H9 (cell line): ENCODE measurements at regions not wholly inside any gene's neighbourhood (a gene's known extent, or its start where the extent isn't known, plus 50 kb on each side); places are given as distances from the start of the nearest gene placed in this dataset.

Source experiments
- DNase-seq: peaks from one replicate; pipeline ENCODE4 v3.0.0-alpha.2; 2017
- H2AFZ ChIP-seq: one replicate; pipeline ENCODE4 v1.6.1; 2013; ENCODE audit warnings: mild to moderate bottlenecking, low read length, control low read depth, moderate library complexity
- H2AK5ac ChIP-seq: 2 replicates; pipeline ENCODE4 v1.6.1; 2013; ENCODE audit warnings: low read length, control low read depth, mixed read lengths; ENCODE audit not compliant: insufficient read length
- H2BK120ac ChIP-seq: one replicate; pipeline ENCODE4 v1.6.1; 2013; ENCODE audit warnings: low read depth, mild to moderate bottlenecking, low read length, control low read depth, inconsistent platforms; ENCODE audit not compliant: poor library complexity, severe bottlenecking
- H2BK12ac ChIP-seq: 2 replicates; pipeline ENCODE4 v1.6.1; 2013; ENCODE audit warnings: low read length, control low read depth, mixed read lengths, low read depth; ENCODE audit not compliant: insufficient read length
- H2BK15ac ChIP-seq: 2 replicates; pipeline ENCODE4 v1.6.1; 2013; ENCODE audit warnings: low read depth, low read length, control low read depth
- H2BK20ac ChIP-seq: one replicate; pipeline ENCODE4 v1.6.1; 2013; ENCODE audit warnings: low read depth, mild to moderate bottlenecking, low read length, control low read depth, inconsistent platforms; ENCODE audit not compliant: poor library complexity, severe bottlenecking
- H2BK5ac ChIP-seq: 2 replicates; pipeline ENCODE4 v1.6.1; 2013; ENCODE audit warnings: low read length, control low read depth, mixed read lengths; ENCODE audit not compliant: insufficient read length
- H3K14ac ChIP-seq: 2 replicates; pipeline ENCODE4 v1.6.1; 2013; ENCODE audit warnings: low read length, control low read depth; ENCODE audit not compliant: insufficient read depth
- H3K18ac ChIP-seq: 2 replicates; pipeline ENCODE4 v1.6.1; 2013; ENCODE audit warnings: low read depth, mild to moderate bottlenecking, mixed read lengths, low read length, control low read depth; ENCODE audit not compliant: insufficient read length
- H3K23ac ChIP-seq: 2 replicates; pipeline ENCODE4 v1.6.1; 2013; ENCODE audit warnings: low read length, control low read depth, mixed read lengths, low read depth; ENCODE audit not compliant: insufficient read length
- H3K23me2 ChIP-seq: 2 replicates; pipeline ENCODE4 v1.6.1; 2013; ENCODE audit warnings: low read depth, mild to moderate bottlenecking, mixed read lengths, low read length, control low read depth; ENCODE audit not compliant: insufficient read length, poor library complexity, severe bottlenecking
- H3K27ac ChIP-seq: 2 replicates; pipeline ENCODE4 v1.5.1; 2013; ENCODE audit warnings: low read length, control low read depth, mixed read lengths, low read depth; ENCODE audit not compliant: insufficient read length
- H3K27me3 ChIP-seq: 2 replicates; pipeline ENCODE4 v1.6.1; 2013; ENCODE audit warnings: low read length, control low read depth, inconsistent platforms; ENCODE audit not compliant: insufficient read depth
- H3K4ac ChIP-seq: 2 replicates; pipeline ENCODE4 v1.6.1; 2013; ENCODE audit warnings: low read depth, mild to moderate bottlenecking, control low read depth, inconsistent platforms, low read length, moderate library complexity
- H3K4me1 ChIP-seq: 2 replicates; pipeline ENCODE4 v1.6.1; 2013; ENCODE audit warnings: low read length, control low read depth, inconsistent platforms; ENCODE audit not compliant: insufficient read depth
- H3K4me2 ChIP-seq: 2 replicates; pipeline ENCODE4 v1.6.1; 2013; ENCODE audit warnings: low read length, control low read depth, mixed read lengths; ENCODE audit not compliant: insufficient read length, insufficient read depth
- H3K56ac ChIP-seq: 2 replicates; pipeline ENCODE4 v1.6.1; 2013; ENCODE audit warnings: low read depth, mild to moderate bottlenecking, mixed read lengths, low read length, control low read depth; ENCODE audit not compliant: insufficient read length
- H3K79me1 ChIP-seq: 2 replicates; pipeline ENCODE4 v1.6.1; 2013; ENCODE audit warnings: low read depth, mild to moderate bottlenecking, moderate library complexity, low read length, control low read depth, inconsistent platforms; ENCODE audit not compliant: insufficient read depth, poor library complexity, severe bottlenecking
- H3K79me2 ChIP-seq: 2 replicates; pipeline ENCODE4 v1.6.1; 2013; ENCODE audit warnings: low read length, control low read depth, inconsistent platforms; ENCODE audit not compliant: insufficient read depth
- H3K9ac ChIP-seq: 2 replicates; pipeline ENCODE4 v1.6.1; 2013; ENCODE audit warnings: low read length, control low read depth, mixed read lengths; ENCODE audit not compliant: insufficient read length; ENCODE audit errors: extremely low read depth
- H3K9me3 ChIP-seq: one replicate; pipeline ENCODE4 v1.6.1; 2013; ENCODE audit warnings: low read depth, low read length, inconsistent platforms; ENCODE audit not compliant: control insufficient read depth
- H3T11ph ChIP-seq: one replicate; pipeline ENCODE4 v1.6.1; 2013; ENCODE audit warnings: mild to moderate bottlenecking, low read length, control low read depth, inconsistent platforms
- H4K20me1 ChIP-seq: one replicate; pipeline ENCODE4 v1.6.1; 2013; ENCODE audit not compliant: control insufficient read depth, insufficient read length, insufficient read depth
- H4K5ac ChIP-seq: 2 replicates; pipeline ENCODE4 v1.6.1; 2013; ENCODE audit warnings: low read depth, mild to moderate bottlenecking, mixed read lengths, low read length, control low read depth; ENCODE audit not compliant: insufficient read length
- H4K8ac ChIP-seq: replicated peaks from 2 replicates; pipeline ENCODE4 v1.6.1; 2013; ENCODE audit warnings: low read length, control low read depth, mixed read lengths, low read depth; ENCODE audit not compliant: insufficient read length
- H4K91ac ChIP-seq: 2 replicates; pipeline ENCODE4 v1.6.1; 2013; ENCODE audit warnings: low read depth, mild to moderate bottlenecking, moderate library complexity, mixed read lengths, low read length, control low read depth; ENCODE audit not compliant: insufficient read length
- H3K27ac Mint-ChIP-seq, 3 experiments: 2 replicates in 2 of 3; 3 replicates in 1 of 3; pipeline ENCODE4 v1.8.0; 2020 to 2021; ENCODE audit warnings: mixed read lengths in 3 of 3, mild to moderate bottlenecking in 1 of 3, moderate library complexity in 1 of 3
- H3K27me3 Mint-ChIP-seq: 2 replicates; pipeline ENCODE4 v1.8.0; 2021; ENCODE audit warnings: low read depth, mild to moderate bottlenecking, moderate library complexity, mixed read lengths
- H3K36me3 Mint-ChIP-seq, 3 experiments: 2 replicates in 2 of 3; 3 replicates in 1 of 3; pipeline ENCODE4 v1.8.0; 2020 to 2021; ENCODE audit warnings: low read depth in 3 of 3, mixed read lengths in 3 of 3; ENCODE audit not compliant: insufficient read depth in 1 of 3
- H3K4me1 Mint-ChIP-seq, 2 experiments: 2 replicates each; pipeline ENCODE4 v1.8.0; 2020; ENCODE audit warnings: mixed read lengths in 2 of 2
- H3K4me3 Mint-ChIP-seq, 2 experiments: 2 replicates in 1 of 2; 3 replicates in 1 of 2; pipeline ENCODE4 v1.8.0; 2020 to 2021; ENCODE audit warnings: mild to moderate bottlenecking in 2 of 2, mixed read lengths in 2 of 2, moderate library complexity in 1 of 2
- H3K9me3 Mint-ChIP-seq, 2 experiments: 2 replicates in 1 of 2; 3 replicates in 1 of 2; pipeline ENCODE4 v1.8.0; 2020; ENCODE audit warnings: mild to moderate bottlenecking in 2 of 2, mixed read lengths in 2 of 2, moderate library complexity in 1 of 2
- WGBS: extraction: QIAGEN DNeasy Blood & Tissue Kit; methylation state at CpG from one replicate; pipeline ENCODE4 v1.1.7; 2013; ENCODE audit warnings: missing lambda C conversion rate, low lambda C conversion rate, mixed read lengths; ENCODE audit not compliant: insufficient read length; ENCODE audit errors: extremely low coverage; 5-methylcytosine and 5-hydroxymethylcytosine counted together
- TF ChIP-seq, protein P1 (sequence below): fragments of 200-600 bp; sonication (generic); conservative IDR thresholded peaks from 3 replicates; pipeline ENCODE4 v1.8.0; 2021; ENCODE audit warnings: antibody characterized with exemption, mild to moderate bottlenecking

DNA sequence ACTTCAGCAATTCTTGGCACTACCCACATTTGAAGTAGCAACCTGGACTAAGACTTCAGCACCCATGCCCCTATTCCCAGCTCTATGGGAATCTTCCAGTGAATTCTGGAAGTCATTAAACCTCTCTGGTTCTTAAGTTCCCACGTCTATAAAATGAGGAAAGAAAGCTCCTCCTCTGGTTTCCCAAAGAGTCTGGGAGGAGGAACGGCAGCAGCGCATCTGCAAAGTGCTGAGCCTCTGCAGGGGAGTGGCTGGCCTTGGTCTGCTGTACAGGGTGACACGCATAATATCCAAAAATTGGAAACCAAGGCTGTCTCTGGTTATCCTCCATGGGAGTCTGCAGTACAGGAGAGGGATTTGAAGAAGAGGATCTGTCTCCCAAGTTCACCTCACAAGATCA, 73.6 kb upstream of the TP53I11 start:
- no peak overlapping the region for H3K14ac ChIP-seq
- no peak overlapping the region for H2BK5ac ChIP-seq
- H3K4me2 ChIP-seq = no peak overlapping the region
- no peak overlapping the region for H2AK5ac ChIP-seq
- WGBS = no CpG with 5 or more reads among the region's 4 CpGs
- H4K20me1 ChIP-seq = no peaks in the 10 kb centered on the region
- H3K23me2 ChIP-seq = no peaks in the 10 kb centered on the region
- H3K9ac ChIP-seq = no peak overlapping the region
- Mint-ChIP-seq H3K9me3 (no peaks in the 10 kb centered on the region; a peak in 2 of 5 replicates), H3K27me3 (no peaks in the 10 kb centered on the region; the same call in 1 of the 2 replicates), H3K36me3 (no peaks in the 10 kb centered on the region), H3K4me3 (no peak overlapping the region), H3K27ac (no peak overlapping the region), H3K4me1 (peaks cover 19 to 21% of the 10 kb centered on the region in 2 experiments)
- H3K79me2 ChIP-seq = no peaks in the 10 kb centered on the region
- H3K23ac ChIP-seq = no peak overlapping the region
- H3T11ph ChIP-seq = no peak overlapping the region
- H2BK20ac ChIP-seq = no peak overlapping the region
- H3K79me1 ChIP-seq = no peaks in the 10 kb centered on the region
- H2BK12ac ChIP-seq = no peak overlapping the region
- no peak for DNase-seq
- H3K9me3 ChIP-seq = no peaks in the 10 kb centered on the region
- no peak overlapping the region for H2BK120ac ChIP-seq
- no peak overlapping the region for H3K56ac ChIP-seq
- H3K4me1 ChIP-seq = peaks cover 2% of the 10 kb centered on the region; the same call in 1 of the 2 replicates
- H3K4ac ChIP-seq = no peak overlapping the region
- H4K91ac ChIP-seq = no peak overlapping the region
- H3K27ac ChIP-seq = no peak overlapping the region
- TF ChIP-seq, protein P1, sequence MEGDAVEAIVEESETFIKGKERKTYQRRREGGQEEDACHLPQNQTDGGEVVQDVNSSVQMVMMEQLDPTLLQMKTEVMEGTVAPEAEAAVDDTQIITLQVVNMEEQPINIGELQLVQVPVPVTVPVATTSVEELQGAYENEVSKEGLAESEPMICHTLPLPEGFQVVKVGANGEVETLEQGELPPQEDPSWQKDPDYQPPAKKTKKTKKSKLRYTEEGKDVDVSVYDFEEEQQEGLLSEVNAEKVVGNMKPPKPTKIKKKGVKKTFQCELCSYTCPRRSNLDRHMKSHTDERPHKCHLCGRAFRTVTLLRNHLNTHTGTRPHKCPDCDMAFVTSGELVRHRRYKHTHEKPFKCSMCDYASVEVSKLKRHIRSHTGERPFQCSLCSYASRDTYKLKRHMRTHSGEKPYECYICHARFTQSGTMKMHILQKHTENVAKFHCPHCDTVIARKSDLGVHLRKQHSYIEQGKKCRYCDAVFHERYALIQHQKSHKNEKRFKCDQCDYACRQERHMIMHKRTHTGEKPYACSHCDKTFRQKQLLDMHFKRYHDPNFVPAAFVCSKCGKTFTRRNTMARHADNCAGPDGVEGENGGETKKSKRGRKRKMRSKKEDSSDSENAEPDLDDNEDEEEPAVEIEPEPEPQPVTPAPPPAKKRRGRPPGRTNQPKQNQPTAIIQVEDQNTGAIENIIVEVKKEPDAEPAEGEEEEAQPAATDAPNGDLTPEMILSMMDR = no peak
- H3K27me3 ChIP-seq = no peaks in the 10 kb centered on the region
- no peak overlapping the region for H2AFZ ChIP-seq
- H2BK15ac ChIP-seq = no peak overlapping the region
- H3K18ac ChIP-seq = no peak overlapping the region
- no peak overlapping the region for H4K8ac ChIP-seq
- H4K5ac ChIP-seq = no peak overlapping the region
